ENCODE measurements at regions not wholly inside any gene's neighbourhood (a gene's known extent, or its start where the extent isn't known, plus 50 kb on each side); places are given as distances from the start of the nearest gene placed in this dataset.

- Histone ChIP-seq H3K4me3 (no peak overlapping the region), H3K9me3 (ENCODE audit: insufficient read depth, low read depth) (no peaks in the 10 kb centered on the region), H3K9me2 (ENCODE audit: insufficient read depth) (no peaks in the 10 kb centered on the region), H3K79me2 (ENCODE audit: low read depth) (no peaks in the 10 kb centered on the region), H3K27me3 (ENCODE audit: insufficient read depth, low read depth) (no peaks in the 10 kb centered on the region), H3K4me1 (replicated peaks; ENCODE audit: insufficient read depth) (peaks cover 14% of the 10 kb centered on the region; the same call in 1 of the 2 replicates), H2AFZ (no peak overlapping the region), H4K20me1 (ENCODE audit: insufficient read depth) (no peaks in the 10 kb centered on the region), H3K27ac (no peak overlapping the region), H3F3A (ENCODE audit: insufficient read depth, low read depth) (no peaks in the 10 kb centered on the region), H3K4me2 (no peak overlapping the region), H3K36me3 (ENCODE audit: low read depth) (no peaks in the 10 kb centered on the region)
- DNase-seq = no peak
- BruUV-seq (replicated peaks) = no TSS peak
- ChIA-PET CTCF (no interaction called here), POLR2A (ENCODE audit: unreplicated experiment) (no interaction called here)
- intact Hi-C loops (cut with micrococcal nuclease; ENCODE audit: unreplicated experiment) = no loop called here
- no peak for TF ChIP-seq CTCF (conservative IDR thresholded peaks at IDR 0.05)
Measured at GRCh38 chr4:4749137-4749536, 110.3 kb upstream of the MSX1 start.

- Histone ChIP-seq H2AFZ (no peak overlapping the region), H3K9me2 (ENCODE audit: insufficient read depth) (no peaks in the 10 kb centered on the region), H3K9me3 (ENCODE audit: insufficient read depth, low read depth) (no peaks in the 10 kb centered on the region), H4K20me1 (ENCODE audit: insufficient read depth) (no peaks in the 10 kb centered on the region), H3K4me3 (no peak overlapping the region), H3F3A (ENCODE audit: insufficient read depth, low read depth) (no peaks in the 10 kb centered on the region), H3K27ac (no peak overlapping the region), H3K36me3 (ENCODE audit: low read depth) (no peaks in the 10 kb centered on the region), H3K79me2 (ENCODE audit: low read depth) (no peaks in the 10 kb centered on the region), H3K27me3 (ENCODE audit: insufficient read depth, low read depth) (no peaks in the 10 kb centered on the region), H3K4me2 (no peak overlapping the region), H3K4me1 (replicated peaks; ENCODE audit: insufficient read depth) (no peaks in the 10 kb centered on the region)
- no peak for TF ChIP-seq CTCF (conservative IDR thresholded peaks at IDR 0.05)
- TF ChIP-seq EZH2 (IDR thresholded peaks at IDR 0.05; ENCODE audit: low read depth) = no peak
- CTCF ChIA-PET = no interaction called here
- DNase-seq = no peak
- intact Hi-C loops (cut with micrococcal nuclease; ENCODE audit: unreplicated experiment) = no loop called here
- BruUV-seq (replicated peaks) = no TSS peak
- POLR2A ChIA-PET (ENCODE audit: unreplicated experiment) = no interaction called here
Measured at GRCh38 chr4:4746444-4746843, 113.0 kb upstream of the MSX1 start.

GRCh38 chr4:4740071-4740470 is 119.4 kb upstream of the MSX1 start:
- no TSS peak for BruUV-seq (replicated peaks)
- TF ChIP-seq CTCF (conservative IDR thresholded peaks at IDR 0.05) (no peak), EZH2 (IDR thresholded peaks at IDR 0.05; ENCODE audit: low read depth) (no peak)
- intact Hi-C loops (cut with micrococcal nuclease; ENCODE audit: unreplicated experiment) = no loop called here
- no peaks in the 10 kb centered on the region for H3K27me3 ChIP-seq (ENCODE audit: insufficient read depth, low read depth)
- ChIA-PET POLR2A (ENCODE audit: unreplicated experiment) (no interaction called here), CTCF (no interaction called here)
- no peak overlapping the region for H3K4me3 ChIP-seq
- no peaks in the 10 kb centered on the region for H4K20me1 ChIP-seq (ENCODE audit: insufficient read depth)
- no peak overlapping the region for H2AFZ ChIP-seq
- no peaks in the 10 kb centered on the region for H3K79me2 ChIP-seq (ENCODE audit: low read depth)
- no peaks in the 10 kb centered on the region for H3F3A ChIP-seq (ENCODE audit: insufficient read depth, low read depth)
- no peaks in the 10 kb centered on the region for H3K36me3 ChIP-seq (ENCODE audit: low read depth)
- H3K4me1 ChIP-seq (replicated peaks; ENCODE audit: insufficient read depth) = no peaks in the 10 kb centered on the region
- H3K9me2 ChIP-seq (ENCODE audit: insufficient read depth) = no peaks in the 10 kb centered on the region
- no peak overlapping the region for H3K27ac ChIP-seq
- no peaks in the 10 kb centered on the region for H3K9me3 ChIP-seq (ENCODE audit: insufficient read depth, low read depth)
- DNase-seq = no peak
- no peak overlapping the region for H3K4me2 ChIP-seq

Data from PC-9 (cell line).